HTR-8/SVneo (cell line): ENCODE measurements at regions not wholly inside any gene's neighbourhood (a gene's known extent, or its start where the extent isn't known, plus 50 kb on each side); places are given as distances from the start of the nearest gene placed in this dataset.

ENCODE experiments used
- DNase-seq: peaks from one replicate; pipeline ENCODE4 v3.0.0; 2011; ENCODE audit warnings: low spot score, mixed read lengths; ENCODE audit not compliant: insufficient read length
- FAIRE-seq: peaks from 2 replicates; lab custom pipeline; 2011; peaks lifted over from hg19 to GRCh38; lab: Jason Lieb, UNC

- DNase-seq: no peak
- FAIRE-seq: no peak
These were observed 247.5 kb downstream of the MBNL1 start for GRCh38 chr3:152516216-152516615.

- DNase-seq (no peak), FAIRE-seq (no peak)
These were observed 248.8 kb downstream of the MBNL1 start for GRCh38 chr3:152517502-152517901.

GRCh38 chr3:152518346-152518745 lies 249.6 kb downstream of the MBNL1 start:
- DNase-seq: no peak
- FAIRE-seq: no peak

DNA sequence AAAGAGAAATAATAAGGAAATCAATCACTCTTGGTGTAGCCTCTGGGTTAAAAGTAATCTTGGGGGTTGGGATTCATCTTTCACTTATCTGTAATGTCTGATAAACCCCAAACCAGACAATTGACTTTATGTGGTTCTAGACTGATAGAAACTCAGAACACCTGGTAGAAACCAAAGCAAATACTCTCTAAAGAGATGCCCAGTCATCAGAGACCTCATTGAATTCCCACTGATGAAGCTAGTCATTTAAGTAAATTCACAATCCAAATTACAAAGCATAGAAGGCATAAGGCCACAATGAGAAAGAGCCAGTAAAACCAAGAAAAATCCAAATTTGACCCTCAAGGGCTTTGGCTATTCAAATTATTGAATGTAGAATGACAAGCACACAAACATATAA lies 250.6 kb downstream of the MBNL1 start:
- no peak for DNase-seq
- no peak for FAIRE-seq

GRCh38 chr3:152522036-152522435 lies 253.3 kb downstream of the MBNL1 start:
- no peak for DNase-seq
- no peak for FAIRE-seq

DNA sequence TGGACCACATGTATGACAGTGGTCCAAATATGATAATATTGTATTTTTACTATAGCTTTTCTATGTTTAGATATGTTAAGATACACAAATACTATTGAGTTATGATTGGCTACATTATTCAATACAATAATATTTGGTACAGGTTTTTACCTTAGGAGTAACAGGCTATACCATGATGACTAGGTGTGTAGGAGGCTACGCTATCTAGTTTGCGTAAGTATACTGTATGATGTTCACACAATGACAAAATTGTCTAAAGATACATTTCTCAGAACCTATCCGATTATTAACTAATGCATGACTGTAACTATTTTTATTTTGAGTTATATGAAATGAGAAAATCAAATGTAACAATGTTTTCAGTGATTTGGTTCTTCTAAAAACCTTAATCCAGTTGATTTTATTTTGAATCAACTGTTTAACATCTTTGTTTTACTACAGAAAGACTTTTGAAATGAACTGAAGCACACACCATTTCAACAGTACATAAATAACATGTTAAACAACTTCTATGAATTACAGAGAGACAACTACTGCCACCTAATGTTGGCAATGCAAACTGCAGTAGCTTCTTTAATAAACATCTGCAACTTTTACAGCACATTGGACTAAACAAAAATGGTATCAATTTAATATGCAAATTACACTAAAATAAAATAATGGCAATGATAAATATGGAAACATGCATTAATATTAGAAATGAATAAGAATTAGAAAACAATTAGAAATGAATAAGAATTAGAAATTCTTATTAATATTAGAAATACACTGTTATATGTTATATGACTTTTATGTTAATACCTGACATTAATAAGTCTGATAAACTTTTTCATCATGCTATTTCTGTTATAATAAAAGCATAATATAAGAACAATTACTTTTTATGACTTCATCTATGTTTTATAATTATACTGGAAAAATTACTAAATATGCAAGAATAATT lies 255.7 kb downstream of the MBNL1 start:
- no peak for FAIRE-seq
- DNase-seq: peak; percentile 24

DNA sequence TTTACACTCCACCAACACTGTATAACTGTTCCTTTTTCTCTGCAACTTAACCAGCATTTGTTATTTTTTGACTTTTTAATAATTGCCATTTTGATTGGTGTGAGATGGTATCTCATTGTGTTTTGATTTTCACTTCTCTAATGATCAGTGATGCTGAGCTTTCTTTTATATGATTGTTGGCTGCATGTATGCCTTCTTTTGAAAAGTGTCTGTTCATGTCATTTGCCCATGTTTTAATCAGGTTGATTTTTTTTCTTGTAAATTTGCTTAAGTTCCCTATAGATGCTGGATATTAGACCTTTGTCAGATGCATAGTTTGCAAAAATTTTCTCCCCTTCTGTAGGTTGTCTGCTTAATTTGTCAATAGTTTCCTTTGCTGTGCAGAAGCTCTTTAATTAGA lies 263.0 kb downstream of the MBNL1 start:
- FAIRE-seq (no peak), DNase-seq (no peak)

GRCh38 chr3:152538518-152538917 lies 269.8 kb downstream of the MBNL1 start:
- no peak for DNase-seq
- FAIRE-seq: no peak

GRCh38 chr3:152539191-152539764 lies 270.5 kb downstream of the MBNL1 start:
- FAIRE-seq (peak; percentile 51), DNase-seq (no peak)

DNA sequence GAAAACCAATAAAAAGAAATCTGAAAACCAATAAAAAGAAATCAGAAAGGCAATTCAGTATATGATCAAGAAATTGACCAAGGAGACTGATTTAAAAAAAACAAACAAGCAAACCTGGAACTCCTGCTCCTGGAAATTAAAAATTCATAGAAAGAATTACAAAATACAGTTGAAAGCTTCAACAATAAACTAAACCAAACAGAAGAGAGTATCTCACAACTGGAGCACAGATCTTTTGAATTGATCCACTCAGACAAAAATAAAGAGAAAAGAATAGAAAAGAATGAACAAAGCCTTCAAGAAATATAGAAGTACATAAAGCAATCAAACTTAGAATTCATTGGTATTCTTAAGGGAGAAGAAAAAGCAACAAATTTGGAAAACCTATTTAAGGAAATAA lies 271.4 kb downstream of the MBNL1 start:
- DNase-seq (no peak), FAIRE-seq (no peak)

- FAIRE-seq (no peak), DNase-seq (no peak)
These were observed 278.4 kb downstream of the MBNL1 start for GRCh38 chr3:152547153-152547552.

DNA sequence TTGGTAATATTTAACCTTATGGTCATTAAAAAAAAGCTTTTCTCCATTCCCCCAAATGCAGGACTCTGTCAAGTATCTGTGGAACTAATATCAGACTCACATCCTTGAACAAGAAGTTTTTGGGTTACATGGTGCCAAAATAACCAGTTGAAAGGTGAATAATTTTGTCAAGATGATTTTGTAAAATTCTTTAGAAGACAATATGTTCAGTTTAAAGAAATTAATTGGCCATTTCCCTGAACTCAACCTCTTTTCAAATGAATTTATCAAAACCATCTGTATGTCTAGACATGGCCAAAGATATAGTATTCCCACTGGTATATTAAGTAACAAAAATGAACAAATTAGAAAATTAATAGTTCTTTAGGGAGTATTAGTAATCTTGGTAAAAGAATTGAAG lies 280.5 kb downstream of the MBNL1 start:
- no peak for FAIRE-seq

GRCh38 chr3:152550284-152550683 lies 281.6 kb downstream of the MBNL1 start:
- FAIRE-seq (no peak), DNase-seq (no peak)

More for the DNA sequence above, 280.5 kb downstream of the MBNL1 start:
- DNase-seq: no peak

GRCh38 chr3:152554980-152555379 lies 280.0 kb upstream of the P2RY1 start:
- no peak for DNase-seq
- FAIRE-seq: no peak

DNA sequence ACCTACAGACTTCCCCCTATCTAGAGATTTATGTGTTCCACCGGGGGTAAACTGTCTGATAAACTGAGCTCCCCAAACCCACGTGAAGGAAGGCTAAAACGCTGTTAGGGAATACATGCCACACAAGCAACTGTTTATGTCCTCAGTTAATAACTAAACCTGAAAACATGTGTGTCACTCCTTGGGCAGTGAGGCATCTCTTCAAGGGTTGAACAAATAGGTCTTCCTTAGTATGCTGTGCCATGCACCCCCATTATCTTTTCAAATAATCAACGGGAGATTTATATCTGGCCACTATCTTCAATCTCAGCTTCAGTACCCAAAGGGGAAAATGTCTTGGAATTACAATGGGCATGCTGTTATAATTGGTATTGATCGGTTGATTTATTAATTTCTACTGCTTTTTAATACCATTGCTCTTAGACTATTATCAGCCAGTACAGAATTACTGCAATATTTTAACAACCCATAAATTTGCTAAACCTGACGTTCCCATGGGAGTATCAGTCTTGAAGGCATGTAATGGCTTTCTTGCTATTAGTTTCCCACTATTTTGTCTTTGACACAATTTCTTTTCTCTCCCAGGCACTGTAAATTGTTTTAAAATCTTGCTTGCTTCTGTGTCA lies 279.2 kb upstream of the P2RY1 start:
- no peak for DNase-seq
- FAIRE-seq: no peak

GRCh38 chr3:152556731-152557254 lies 278.1 kb upstream of the P2RY1 start:
- FAIRE-seq: no peak
- DNase-seq: peak; percentile 17

- no peak for DNase-seq
- FAIRE-seq: no peak
These were observed 277.5 kb upstream of the P2RY1 start for GRCh38 chr3:152557302-152557999.

DNA sequence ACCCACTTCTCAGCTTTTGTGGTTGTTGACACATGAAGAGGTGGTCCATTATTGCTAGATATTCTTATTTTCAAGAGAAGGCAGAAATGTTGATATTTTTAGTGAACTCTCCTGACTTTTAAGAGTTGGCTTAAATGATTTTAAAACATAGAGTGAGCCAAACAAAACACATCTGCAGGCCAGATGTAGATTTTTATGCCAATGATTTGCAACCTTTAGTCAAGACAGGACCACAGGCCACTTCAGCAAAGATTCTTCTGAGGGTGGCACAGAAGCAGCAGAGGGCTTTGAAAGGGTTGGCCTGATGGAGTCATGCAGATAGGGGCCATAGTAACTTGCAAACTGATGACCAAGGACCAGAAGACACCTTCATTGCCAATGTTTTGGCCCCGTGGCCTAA lies 276.5 kb upstream of the P2RY1 start:
- DNase-seq (no peak), FAIRE-seq (no peak)

DNA sequence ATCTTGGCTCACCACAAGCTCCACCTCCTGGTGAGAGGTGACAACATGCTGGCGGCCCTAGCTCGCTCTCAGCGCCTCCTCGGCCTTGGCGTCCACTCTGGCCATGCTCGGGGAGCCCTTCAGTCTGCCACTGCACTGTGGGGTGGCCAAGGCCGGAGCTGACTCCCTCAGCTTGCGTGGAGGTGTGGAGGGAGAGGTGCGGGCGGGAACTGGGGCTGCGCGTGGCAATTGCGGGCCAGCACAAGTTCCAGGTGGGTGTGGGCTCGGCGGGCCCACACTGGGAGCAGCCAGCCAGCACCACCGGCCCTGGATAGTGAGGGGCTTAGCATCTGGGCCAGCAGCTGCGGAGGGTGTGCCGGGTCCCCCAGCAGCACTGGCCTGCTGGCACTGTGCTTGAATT lies 275.7 kb upstream of the P2RY1 start:
- DNase-seq (no peak), FAIRE-seq (no peak)

DNA sequence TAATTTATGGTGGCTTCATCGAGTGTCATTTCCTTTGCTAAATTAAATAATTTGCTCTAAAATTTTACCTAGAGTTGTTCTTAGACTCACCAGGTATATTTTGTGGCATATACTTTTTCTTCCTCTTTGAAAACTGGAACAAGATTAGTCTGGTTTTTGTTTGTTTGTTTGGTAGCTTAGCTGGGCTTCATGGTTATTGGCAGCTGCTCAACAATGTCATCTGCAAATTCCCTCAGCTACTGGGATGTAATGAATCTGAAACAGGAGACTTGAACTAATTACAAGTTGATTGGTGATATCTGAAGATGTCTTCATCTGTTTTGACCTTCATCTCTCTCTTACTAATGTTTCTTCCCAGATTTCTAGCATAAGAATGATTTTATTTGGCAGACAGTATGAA lies 270.5 kb upstream of the P2RY1 start:
- DNase-seq (no peak), FAIRE-seq (no peak)
